ENCODE measurements at regions not wholly inside any gene's neighbourhood (a gene's known extent, or its start where the extent isn't known, plus 50 kb on each side); places are given as distances from the start of the nearest gene placed in this dataset.
"Not testable (repeated sequence)": the region's sequence is repeated elsewhere in the genome, so short reads cannot be mapped to it uniquely, and the experiment has no call there.

GRCh38 chr1:184183919-184184318 lies 132.4 kb downstream of the TSEN15 start:
- CTCF ChIA-PET = no interaction called here
- no TSS peak for BruUV-seq (replicated peaks)
- Mint-ChIP-seq H3K4me3 (ENCODE audit: low read depth, unreplicated experiment) (no peak overlapping the region), H3K4me1 (ENCODE audit: low read depth, unreplicated experiment) (no peaks in the 10 kb centered on the region), H3K9me3 (ENCODE audit: low read depth, unreplicated experiment) (no peaks in the 10 kb centered on the region), H3K36me3 (ENCODE audit: insufficient read depth, unreplicated experiment) (no peaks in the 10 kb centered on the region), H3K27ac (ENCODE audit: unreplicated experiment) (no peak overlapping the region), H3K27me3 (ENCODE audit: unreplicated experiment) (peaks cover 11% of the 10 kb centered on the region)
- intact Hi-C loops (cut with micrococcal nuclease; ENCODE audit: unreplicated experiment) = no loop called here
- no peak for DNase-seq
- TF ChIP-seq CTCF (IDR thresholded peaks at IDR 0.05; ENCODE audit: unreplicated experiment) = no peak

- DNase-seq; BruUV-seq (replicated peaks); H3K27ac Mint-ChIP-seq (ENCODE audit: unreplicated experiment); intact Hi-C loops (cut with micrococcal nuclease; ENCODE audit: unreplicated experiment); H3K4me1 Mint-ChIP-seq (ENCODE audit: low read depth, unreplicated experiment); H3K36me3 Mint-ChIP-seq (ENCODE audit: insufficient read depth, unreplicated experiment); H3K4me3 Mint-ChIP-seq (ENCODE audit: low read depth, unreplicated experiment); CTCF ChIA-PET; H3K9me3 Mint-ChIP-seq (ENCODE audit: low read depth, unreplicated experiment): not testable (repeated sequence)
- peaks cover 18% of the 10 kb centered on the region for H3K27me3 Mint-ChIP-seq (ENCODE audit: unreplicated experiment)
Observed at GRCh38 chr1:184184614-184185013, 133.1 kb downstream of the TSEN15 start.

- DNase-seq = no peak
- no peaks in the 10 kb centered on the region for H3K4me1 Mint-ChIP-seq (ENCODE audit: low read depth, unreplicated experiment)
- CTCF ChIA-PET = no interaction called here
- peaks cover 25% of the 10 kb centered on the region for H3K27me3 Mint-ChIP-seq (ENCODE audit: unreplicated experiment)
- H3K27ac Mint-ChIP-seq (ENCODE audit: unreplicated experiment) = no peak overlapping the region
- intact Hi-C loops (cut with micrococcal nuclease; ENCODE audit: unreplicated experiment) = no loop called here
- no peak for TF ChIP-seq CTCF (IDR thresholded peaks at IDR 0.05; ENCODE audit: unreplicated experiment)
- H3K9me3 Mint-ChIP-seq (ENCODE audit: low read depth, unreplicated experiment) = no peaks in the 10 kb centered on the region
- H3K4me3 Mint-ChIP-seq (ENCODE audit: low read depth, unreplicated experiment) = no peak overlapping the region
- no peaks in the 10 kb centered on the region for H3K36me3 Mint-ChIP-seq (ENCODE audit: insufficient read depth, unreplicated experiment)
- no TSS peak for BruUV-seq (replicated peaks)
Observed at GRCh38 chr1:184185347-184185746, 133.8 kb downstream of the TSEN15 start.

GRCh38 chr1:184186167-184186566 lies 134.6 kb downstream of the TSEN15 start:
- no peak for TF ChIP-seq CTCF (IDR thresholded peaks at IDR 0.05; ENCODE audit: unreplicated experiment)
- Mint-ChIP-seq H3K36me3 (ENCODE audit: insufficient read depth, unreplicated experiment) (no peaks in the 10 kb centered on the region), H3K9me3 (ENCODE audit: low read depth, unreplicated experiment) (no peaks in the 10 kb centered on the region), H3K4me1 (ENCODE audit: low read depth, unreplicated experiment) (no peaks in the 10 kb centered on the region), H3K4me3 (ENCODE audit: low read depth, unreplicated experiment) (no peak overlapping the region), H3K27me3 (ENCODE audit: unreplicated experiment) (peaks cover 32% of the 10 kb centered on the region), H3K27ac (ENCODE audit: unreplicated experiment) (no peak overlapping the region)
- no TSS peak for BruUV-seq (replicated peaks)
- intact Hi-C loops (cut with micrococcal nuclease; ENCODE audit: unreplicated experiment) = no loop called here
- DNase-seq = no peak
- CTCF ChIA-PET = no interaction called here

- TF ChIP-seq CTCF (IDR thresholded peaks at IDR 0.05; ENCODE audit: unreplicated experiment) = no peak
- CTCF ChIA-PET = no interaction called here
- DNase-seq = no peak
Observed at GRCh38 chr1:184187097-184187496, 135.6 kb downstream of the TSEN15 start.

More at GRCh38 chr1:184187097-184187496, 135.6 kb downstream of the TSEN15 start:
- peaks cover 32% of the 10 kb centered on the region for H3K27me3 Mint-ChIP-seq (ENCODE audit: unreplicated experiment)
- H3K9me3 Mint-ChIP-seq (ENCODE audit: low read depth, unreplicated experiment) = no peaks in the 10 kb centered on the region
- no peak overlapping the region for H3K4me3 Mint-ChIP-seq (ENCODE audit: low read depth, unreplicated experiment)
- no peak overlapping the region for H3K27ac Mint-ChIP-seq (ENCODE audit: unreplicated experiment)
- no peaks in the 10 kb centered on the region for H3K4me1 Mint-ChIP-seq (ENCODE audit: low read depth, unreplicated experiment)
- intact Hi-C loops (cut with micrococcal nuclease; ENCODE audit: unreplicated experiment) = no loop called here
- no peaks in the 10 kb centered on the region for H3K36me3 Mint-ChIP-seq (ENCODE audit: insufficient read depth, unreplicated experiment)
- no TSS peak for BruUV-seq (replicated peaks)

Data from Calu3 (cell line).